ENCODE measurements at regions not wholly inside any gene's neighbourhood (a gene's known extent, or its start where the extent isn't known, plus 50 kb on each side); places are given as distances from the start of the nearest gene placed in this dataset.
"Not testable (repeated sequence)": the region's sequence is repeated elsewhere in the genome, so short reads cannot be mapped to it uniquely, and the experiment has no call there.

- intact Hi-C loops (cut with DNase I) = no loop called here
These were observed 235.2 kb downstream of the TMEM26 start for GRCh38 chr10:61217851-61218565.

GRCh38 chr10:61215246-61215645, 237.9 kb downstream of the TMEM26 start:
- no peak for DNase-seq (ENCODE audit: low spot score)
- H3K4me3 ChIP-seq = no peak overlapping the region
- intact Hi-C loops (cut with DNase I) = no loop called here
- H3K9me3 ChIP-seq = no peaks in the 10 kb centered on the region
- TF ChIP-seq POLR2AphosphoS5 (IDR thresholded peaks at IDR 0.05) (no peak), POLR2A (IDR thresholded peaks at IDR 0.05) (no peak), CTCF (IDR thresholded peaks at IDR 0.05) (no peak)
- H3K27ac ChIP-seq = no peak overlapping the region
- no peaks in the 10 kb centered on the region for H3K27me3 ChIP-seq (replicated peaks; ENCODE audit: insufficient read depth)
- WGBS = 95% methylated on average over 1 of the region's 1 CpG
- H3K4me1 ChIP-seq (replicated peaks) = no peaks in the 10 kb centered on the region
- no peaks in the 10 kb centered on the region for H3K36me3 ChIP-seq

More at GRCh38 chr10:61217851-61218565, 235.2 kb downstream of the TMEM26 start:
- H3K4me1 ChIP-seq (replicated peaks) = no peaks in the 10 kb centered on the region
- TF ChIP-seq CTCF (IDR thresholded peaks at IDR 0.05) = no peak
- no peak for TF ChIP-seq POLR2AphosphoS5 (IDR thresholded peaks at IDR 0.05)
- no peak for TF ChIP-seq POLR2A (IDR thresholded peaks at IDR 0.05)
- DNase-seq (ENCODE audit: low spot score) = no peak
- H3K9me3 ChIP-seq = no peaks in the 10 kb centered on the region
- H3K27me3 ChIP-seq (replicated peaks; ENCODE audit: insufficient read depth) = no peaks in the 10 kb centered on the region
- no peak overlapping the region for H3K4me3 ChIP-seq
- no peak overlapping the region for H3K27ac ChIP-seq
- H3K36me3 ChIP-seq = no peaks in the 10 kb centered on the region
- WGBS = 95% methylated on average over 3 of the region's 3 CpGs

- WGBS = 72% methylated on average over 2 of the region's 2 CpGs
These were observed 241.7 kb downstream of the TMEM26 start for GRCh38 chr10:61211468-61211867.

GRCh38 chr10:61197057-61197456, 253.1 kb upstream of the RHOBTB1 start:
- no peak for DNase-seq (ENCODE audit: low spot score)
- Histone ChIP-seq H3K27ac (no peak overlapping the region), H3K36me3 (no peaks in the 10 kb centered on the region), H3K9me3 (no peaks in the 10 kb centered on the region), H3K4me3 (no peak overlapping the region), H3K27me3 (replicated peaks; ENCODE audit: insufficient read depth) (no peaks in the 10 kb centered on the region), H3K4me1 (replicated peaks) (no peaks in the 10 kb centered on the region)
- intact Hi-C loops (cut with DNase I) = no loop called here
- WGBS = 3% methylated on average over 1 of the region's 1 CpG
- no peak for TF ChIP-seq CTCF (IDR thresholded peaks at IDR 0.05)
- TF ChIP-seq POLR2A (IDR thresholded peaks at IDR 0.05) = no peak
- TF ChIP-seq POLR2AphosphoS5 (IDR thresholded peaks at IDR 0.05) = no peak

More at GRCh38 chr10:61211468-61211867, 241.7 kb downstream of the TMEM26 start:
- TF ChIP-seq POLR2A (IDR thresholded peaks at IDR 0.05) (no peak), POLR2AphosphoS5 (IDR thresholded peaks at IDR 0.05) (no peak), CTCF (IDR thresholded peaks at IDR 0.05) (no peak)
- intact Hi-C loops (cut with DNase I) = no loop called here
- Histone ChIP-seq H3K27ac (no peak overlapping the region), H3K9me3 (no peaks in the 10 kb centered on the region), H3K27me3 (replicated peaks; ENCODE audit: insufficient read depth) (no peaks in the 10 kb centered on the region), H3K4me1 (replicated peaks) (no peaks in the 10 kb centered on the region), H3K36me3 (no peaks in the 10 kb centered on the region), H3K4me3 (no peak overlapping the region)
- no peak for DNase-seq (ENCODE audit: low spot score)

- Histone ChIP-seq H3K36me3 (no peaks in the 10 kb centered on the region), H3K4me3 (no peak overlapping the region), H3K27ac (no peak overlapping the region), H3K27me3 (replicated peaks; ENCODE audit: insufficient read depth) (no peaks in the 10 kb centered on the region), H3K9me3 (no peaks in the 10 kb centered on the region), H3K4me1 (replicated peaks) (no peaks in the 10 kb centered on the region)
- no peak for DNase-seq (ENCODE audit: low spot score)
- intact Hi-C loops (cut with DNase I) = no loop called here
- TF ChIP-seq CTCF (IDR thresholded peaks at IDR 0.05) = no peak
- TF ChIP-seq POLR2A (IDR thresholded peaks at IDR 0.05) = no peak
- no peak for TF ChIP-seq POLR2AphosphoS5 (IDR thresholded peaks at IDR 0.05)
These were observed 251.2 kb upstream of the RHOBTB1 start for GRCh38 chr10:61195211-61195610.

GRCh38 chr10:61192589-61192988, 248.6 kb upstream of the RHOBTB1 start:
- WGBS = 89% methylated on average over 2 of the region's 2 CpGs
- not testable (repeated sequence) for H3K27me3 ChIP-seq (replicated peaks; ENCODE audit: insufficient read depth)

More at GRCh38 chr10:61192589-61192988, 248.6 kb upstream of the RHOBTB1 start:
- intact Hi-C loops (cut with DNase I); H3K4me3 ChIP-seq; DNase-seq (ENCODE audit: low spot score); H3K27ac ChIP-seq; H3K36me3 ChIP-seq; H3K9me3 ChIP-seq; H3K4me1 ChIP-seq (replicated peaks): not testable (repeated sequence)

Data from prostate gland (tissue), 2 donors.